CD14-positive monocyte (primary cell): ENCODE measurements at regions not wholly inside any gene's neighbourhood (a gene's known extent, or its start where the extent isn't known, plus 50 kb on each side); places are given as distances from the start of the nearest gene placed in this dataset.

Experiments used
- DNase-seq, 3 donors: peaks; one replicate each; pipeline ENCODE4 v3.0.0-alpha.2; 2011 to 2022
- H2AFZ ChIP-seq: 2 replicates; pipeline ENCODE4 v1.6.0; 2012; ENCODE audit warnings: mild to moderate bottlenecking, low read depth, low read length, inconsistent platforms; ENCODE audit not compliant: insufficient read depth, poor library complexity, severe bottlenecking
- H3K27ac ChIP-seq, 2 donors: 1 replicate in 1 of 2; 2 replicates in 1 of 2; pipeline ENCODE4 v1.5.1; 2012 to 2013; ENCODE audit warnings: low read length in 2 of 2, control low read depth in 1 of 2, inconsistent platforms in 1 of 2, low read depth in 1 of 2, mild to moderate bottlenecking in 1 of 2
- H3K27me3 ChIP-seq, 2 donors: one replicate each; pipeline versions ENCODE4 v1.6.0 to v1.6.1; 2011 to 2013; ENCODE audit warnings: low read length in 2 of 2; ENCODE audit not compliant: control insufficient read depth in 2 of 2, insufficient read depth in 2 of 2
- H3K36me3 ChIP-seq, 2 donors: replicated peaks in 1 of 2; 1 replicate in 1 of 2; 2 replicates in 1 of 2; pipeline versions ENCODE4 v1.5.1 to v1.6.1; 2012 to 2013; ENCODE audit warnings: low read length in 2 of 2, control low read depth in 1 of 2, inconsistent platforms in 1 of 2, mild to moderate bottlenecking in 1 of 2; ENCODE audit not compliant: insufficient read depth in 2 of 2, control insufficient read depth in 1 of 2
- H3K4me1 ChIP-seq, 2 donors: 1 replicate in 1 of 2; 2 replicates in 1 of 2; pipeline versions ENCODE4 v1.5.1 to v1.6.1; 2012 to 2013; ENCODE audit warnings: low read length in 2 of 2, control low read depth in 1 of 2, inconsistent platforms in 1 of 2, mild to moderate bottlenecking in 1 of 2, moderate library complexity in 1 of 2; ENCODE audit not compliant: insufficient read depth in 2 of 2, control insufficient read depth in 1 of 2
- H3K4me2 ChIP-seq: replicated peaks from 2 replicates; pipeline ENCODE3; 2012; ENCODE audit warnings: low read length, moderate library complexity, mild to moderate bottlenecking; ENCODE audit not compliant: poor library complexity, severe bottlenecking; ENCODE audit errors: extremely low read depth
- H3K4me3 ChIP-seq, 3 experiments: fragments of 200-600 bp in 1 of 3; sonication (generic) in 1 of 3; replicated peaks in 1 of 3; 1 replicate in 2 of 3; 2 replicates in 1 of 3; pipeline ENCODE4 v1.5.1; 2011 to 2013; ENCODE audit warnings: low read length in 3 of 3, mild to moderate bottlenecking in 3 of 3, control low read depth in 2 of 3, low read depth in 2 of 3, inconsistent platforms in 1 of 3, moderate library complexity in 1 of 3
- H3K79me2 ChIP-seq: 2 replicates; pipeline ENCODE4 v1.6.0; 2012; ENCODE audit warnings: mild to moderate bottlenecking, control low read depth, inconsistent platforms, low read length, moderate library complexity; ENCODE audit not compliant: insufficient read depth
- H3K9ac ChIP-seq: 2 replicates; pipeline ENCODE4 v1.6.0; 2017; ENCODE audit warnings: low read length, mild to moderate bottlenecking; ENCODE audit not compliant: insufficient read depth, poor library complexity, severe bottlenecking
- H3K9me3 ChIP-seq, 2 donors: replicated peaks in 1 of 2; 1 replicate in 1 of 2; 2 replicates in 1 of 2; pipeline versions ENCODE4 v1.5.1 to v1.6.1; 2012 to 2013; ENCODE audit warnings: low read length in 2 of 2, control low read depth in 1 of 2; ENCODE audit not compliant: control insufficient read depth in 1 of 2, insufficient read depth in 1 of 2
- H4K20me1 ChIP-seq: 2 replicates; pipeline ENCODE4 v1.6.0; 2012; ENCODE audit warnings: mild to moderate bottlenecking, low read length, control low read depth, moderate library complexity; ENCODE audit not compliant: insufficient read depth
- H3K27ac Mint-ChIP-seq, 7 donors: one replicate each; pipeline ENCODE4 v1.8.0; 2020; ENCODE audit warnings: mild to moderate bottlenecking in 7 of 7, mixed read lengths in 7 of 7, moderate library complexity in 6 of 7, inconsistent platforms in 2 of 7
- H3K27me3 Mint-ChIP-seq, 3 donors: one replicate each; pipeline ENCODE4 v1.8.0; 2021 to 2022; ENCODE audit warnings: low read depth in 3 of 3, mild to moderate bottlenecking in 3 of 3, mixed read lengths in 3 of 3, moderate library complexity in 3 of 3, inconsistent platforms in 1 of 3
- H3K36me3 Mint-ChIP-seq, 2 donors: one replicate each; pipeline ENCODE4 v1.8.0; 2020; ENCODE audit warnings: mixed read lengths in 2 of 2, inconsistent platforms in 1 of 2, mild to moderate bottlenecking in 1 of 2
- H3K4me1 Mint-ChIP-seq: one replicate; pipeline ENCODE4 v1.8.0; 2020; ENCODE audit warnings: mild to moderate bottlenecking, mixed read lengths
- H3K4me3 Mint-ChIP-seq, 2 donors: one replicate each; pipeline ENCODE4 v1.8.0; 2020; ENCODE audit warnings: mild to moderate bottlenecking in 2 of 2, mixed read lengths in 2 of 2, moderate library complexity in 1 of 2
- H3K9me3 Mint-ChIP-seq, 7 donors: one replicate each; pipeline ENCODE4 v1.8.0; 2020 to 2022; ENCODE audit warnings: mixed read lengths in 7 of 7, mild to moderate bottlenecking in 6 of 7, moderate library complexity in 6 of 7, inconsistent platforms in 2 of 7
- CTCF ChIP-seq: fragments of 200-600 bp; IDR thresholded peaks from one replicate; pipeline ENCODE4 v1.8.0; 2022; ENCODE audit warnings: antibody characterized with exemption, mild to moderate bottlenecking
- WGBS: methylation state at CpG from one replicate; pipeline ENCODE4 v1.1.5; 2013; ENCODE audit warnings: missing lambda C conversion rate; ENCODE audit not compliant: insufficient coverage; 5-methylcytosine and 5-hydroxymethylcytosine counted together
- intact Hi-C, 2 donors: fragments of 100-400 bp; cut with micrococcal nuclease; formaldehyde crosslinking; loops; one replicate each; pipeline versions ENCODE4 v1.15.0 to v1.15.1; 2023

GRCh38 chr10:31262672-31263071 lies 56.3 kb upstream of the ZEB1 start:
- H3K36me3 ChIP-seq: no peaks in the 10 kb centered on the region
- Mint-ChIP-seq H3K9me3 (peaks cover 0 to 1% (median 0%) of the 10 kb centered on the region in 7 donors), H3K27me3 (peaks cover 0 to 1% (median 0%) of the 10 kb centered on the region in 3 donors), H3K36me3 (no peaks in the 10 kb centered on the region), H3K4me3 (no peak overlapping the region), H3K27ac (no peak overlapping the region), H3K4me1 (no peaks in the 10 kb centered on the region)
- H3K79me2 ChIP-seq: no peaks in the 10 kb centered on the region
- no peak for DNase-seq
- H4K20me1 ChIP-seq: no peaks in the 10 kb centered on the region
- no peaks in the 10 kb centered on the region for H3K27me3 ChIP-seq
- H2AFZ ChIP-seq: no peak overlapping the region
- H3K27ac ChIP-seq: no peak overlapping the region
- H3K9ac ChIP-seq: no peak overlapping the region
- H3K4me2 ChIP-seq: no peak overlapping the region
- H3K4me1 ChIP-seq: no peaks in the 10 kb centered on the region
- intact Hi-C loops: no loop called here
- no peak overlapping the region for H3K4me3 ChIP-seq
- WGBS: 80% methylated on average over 1 of the region's 2 CpGs
- no peaks in the 10 kb centered on the region for H3K9me3 ChIP-seq
- no peak for TF ChIP-seq CTCF

- no peak overlapping the region for H3K27ac Mint-ChIP-seq
- no peaks in the 10 kb centered on the region for H3K36me3 Mint-ChIP-seq
- peaks cover 0 to 1% (median 0%) of the 10 kb centered on the region in 7 donors for H3K9me3 Mint-ChIP-seq
- Histone ChIP-seq H3K4me3 (no peak overlapping the region), H3K9ac (no peak overlapping the region), H4K20me1 (no peaks in the 10 kb centered on the region), H3K4me2 (no peak overlapping the region), H3K27ac (no peak overlapping the region), H2AFZ (no peak overlapping the region), H3K4me1 (no peaks in the 10 kb centered on the region), H3K79me2 (no peaks in the 10 kb centered on the region), H3K27me3 (no peaks in the 10 kb centered on the region), H3K36me3 (no peaks in the 10 kb centered on the region), H3K9me3 (no peaks in the 10 kb centered on the region)
- 100% methylated on average over 3 of the region's 5 CpGs for WGBS
- no peak overlapping the region for H3K4me3 Mint-ChIP-seq
- H3K27me3 Mint-ChIP-seq: peaks cover 0 to 1% (median 0%) of the 10 kb centered on the region in 3 donors
- DNase-seq: no peak
- TF ChIP-seq CTCF: no peak
- intact Hi-C loops: no loop called here
- H3K4me1 Mint-ChIP-seq: no peaks in the 10 kb centered on the region
Observed at GRCh38 chr10:31263903-31264302, 55.1 kb upstream of the ZEB1 start.
